CD4-positive, alpha-beta T cell treated with Interleukin-17A for 4 hours (primary cell): ENCODE measurements at regions not wholly inside any gene's neighbourhood (a gene's known extent, or its start where the extent isn't known, plus 50 kb on each side); places are given as distances from the start of the nearest gene placed in this dataset.

Experiments
- DNase-seq: peaks from one replicate; pipeline ENCODE4 v3.0.0-alpha.2; 2020; ENCODE audit warnings: mixed read lengths

DNA sequence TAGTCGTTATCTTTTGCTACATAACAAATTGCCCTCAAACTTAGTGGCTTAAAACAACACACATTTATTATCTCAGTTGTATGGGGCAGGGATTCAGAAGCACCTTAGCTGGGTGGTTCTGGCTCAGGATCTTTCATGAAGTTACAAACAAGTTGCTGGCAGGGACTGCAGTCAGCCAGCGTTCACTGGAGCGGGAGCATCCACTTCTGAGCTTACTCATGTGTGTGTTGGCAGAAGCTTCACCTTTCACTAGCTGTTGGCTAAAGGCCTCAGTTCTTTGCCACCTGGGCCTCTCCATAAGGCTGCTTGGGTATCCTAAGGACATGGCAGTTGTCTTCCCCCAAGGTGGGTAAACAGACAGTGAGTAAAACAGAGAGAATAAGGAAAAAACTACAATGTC lies 365.7 kb downstream of the RPS29 start:
- DNase-seq, result no peak

DNA sequence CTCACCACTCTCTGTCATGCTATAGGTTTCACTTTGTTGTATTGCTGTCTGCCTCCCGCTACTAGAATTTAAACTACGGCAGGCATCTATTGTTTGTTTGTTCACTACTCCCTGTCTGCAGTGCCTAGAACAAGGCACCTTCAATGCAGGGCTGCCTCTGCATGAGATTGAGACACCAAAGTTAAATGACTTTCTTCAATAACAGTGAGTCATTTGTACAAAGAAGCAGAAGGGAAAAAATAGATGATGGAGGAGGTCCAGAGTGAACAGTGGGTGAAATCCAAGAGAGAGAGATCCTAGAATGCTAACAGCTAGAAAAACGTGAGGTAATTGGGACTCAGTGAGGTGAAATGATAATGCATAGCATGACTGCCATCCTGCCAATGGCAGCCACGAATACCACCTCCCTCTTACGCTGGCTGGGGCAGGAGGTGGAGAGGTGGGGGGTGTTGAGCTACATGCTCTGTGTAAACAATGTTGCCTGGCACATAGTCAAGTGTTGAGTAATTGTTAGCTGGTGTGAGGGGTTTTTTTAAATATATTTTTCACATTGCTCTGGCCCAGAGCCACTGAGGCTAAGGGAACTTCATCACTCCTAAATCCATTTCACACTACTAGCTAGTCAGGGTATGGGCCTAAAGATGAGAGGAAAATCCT lies 367.6 kb downstream of the RPS29 start:
- no peak for DNase-seq

DNA sequence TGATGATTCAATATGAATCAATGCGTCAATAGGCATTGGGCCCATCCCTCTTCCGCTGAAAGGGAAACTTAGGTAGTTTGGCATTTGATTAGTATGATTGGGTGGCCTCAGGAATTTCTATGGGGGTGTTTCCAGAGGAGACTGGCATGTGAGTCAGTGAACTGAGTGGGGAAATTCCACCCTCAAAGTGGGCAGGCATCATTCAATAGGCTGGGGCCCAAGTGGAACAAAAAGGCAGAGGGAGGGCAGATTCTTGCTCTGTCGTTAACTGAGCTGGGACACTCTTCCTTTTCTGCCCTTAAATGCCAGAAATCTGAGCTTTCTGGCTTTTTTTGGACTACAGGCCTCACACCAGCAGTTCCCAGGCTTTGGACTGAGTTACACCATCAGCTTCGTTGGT lies 373.5 kb downstream of the RPS29 start:
- no peak for DNase-seq

DNA sequence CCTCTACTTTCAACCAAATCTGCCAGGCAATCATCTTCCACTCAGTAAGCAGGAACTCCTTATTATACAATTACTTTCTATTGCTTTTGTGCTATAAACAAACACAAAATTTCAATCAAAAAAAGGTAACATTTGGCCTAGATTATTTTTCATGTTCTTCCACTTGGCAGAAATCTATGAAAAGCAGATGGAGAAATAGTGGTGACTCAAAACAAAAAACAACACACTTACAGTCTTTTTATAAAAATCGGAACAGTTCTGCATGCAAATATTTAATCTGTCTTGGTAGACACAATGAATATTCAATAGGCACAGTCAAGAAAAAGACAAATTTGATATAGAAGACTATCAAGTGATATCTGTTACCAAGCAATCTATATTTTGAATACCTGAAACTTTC lies 376.8 kb downstream of the RPS29 start:
- no peak for DNase-seq

DNA sequence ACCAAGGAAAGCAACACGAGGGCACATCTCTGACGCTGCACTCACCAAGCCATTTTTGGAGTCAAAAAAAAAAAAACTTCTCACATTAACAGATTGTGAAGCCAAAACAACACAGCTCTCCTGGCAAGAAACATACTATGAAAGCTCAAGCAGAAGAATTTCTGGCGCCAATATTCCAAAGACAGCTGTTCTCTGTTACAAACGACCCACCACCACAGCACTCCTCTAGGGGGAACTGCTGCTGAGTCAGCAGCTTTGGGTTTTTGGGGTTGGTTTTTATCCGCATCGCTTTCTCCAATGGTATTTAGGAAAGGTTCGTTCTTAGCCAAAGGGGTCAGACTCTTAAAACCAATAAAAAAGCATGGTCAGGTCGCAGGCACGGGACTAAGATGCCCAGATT lies 379.4 kb downstream of the RPS29 start:
- no peak for DNase-seq

DNA sequence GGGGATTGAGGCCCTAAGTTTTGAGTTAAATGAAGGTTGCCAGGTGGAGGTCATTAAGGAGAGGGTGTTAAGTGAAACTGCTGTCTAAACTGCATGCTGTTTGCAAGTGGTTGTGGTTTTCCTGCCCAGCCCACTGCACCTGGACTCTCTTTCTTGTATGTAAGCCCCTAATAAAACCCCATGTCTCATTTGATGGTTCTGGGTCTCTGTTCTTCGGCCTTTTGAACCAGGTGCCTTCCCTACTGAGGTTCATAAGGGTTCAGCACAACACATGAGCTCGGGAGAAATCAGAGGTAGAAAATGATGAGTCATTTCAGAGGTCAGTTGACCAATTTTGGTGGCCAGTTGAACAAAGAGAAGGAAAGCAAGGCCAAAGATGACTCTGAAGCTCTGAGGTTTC lies 382.5 kb downstream of the RPS29 start:
- DNase-seq, result no peak

DNA sequence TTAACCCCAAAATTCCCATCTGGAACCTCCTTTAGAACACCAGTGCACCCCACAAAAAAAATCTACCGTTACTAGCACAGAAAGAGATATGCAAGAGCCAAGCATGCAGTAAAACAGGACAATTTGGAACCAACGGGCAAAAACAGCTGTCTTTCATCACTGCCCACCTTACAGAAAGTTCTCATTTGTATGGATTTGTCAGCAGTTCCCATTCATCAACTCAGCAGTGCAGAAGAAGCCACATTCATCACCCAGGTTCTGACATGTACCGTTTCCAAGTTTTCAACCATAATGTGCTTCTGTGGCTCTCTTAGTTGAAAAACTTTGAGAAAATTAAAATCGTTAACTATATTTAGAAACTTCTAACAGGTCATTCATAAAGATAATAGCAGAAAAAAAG lies 387.0 kb downstream of the RPS29 start:
- no peak for DNase-seq

DNA sequence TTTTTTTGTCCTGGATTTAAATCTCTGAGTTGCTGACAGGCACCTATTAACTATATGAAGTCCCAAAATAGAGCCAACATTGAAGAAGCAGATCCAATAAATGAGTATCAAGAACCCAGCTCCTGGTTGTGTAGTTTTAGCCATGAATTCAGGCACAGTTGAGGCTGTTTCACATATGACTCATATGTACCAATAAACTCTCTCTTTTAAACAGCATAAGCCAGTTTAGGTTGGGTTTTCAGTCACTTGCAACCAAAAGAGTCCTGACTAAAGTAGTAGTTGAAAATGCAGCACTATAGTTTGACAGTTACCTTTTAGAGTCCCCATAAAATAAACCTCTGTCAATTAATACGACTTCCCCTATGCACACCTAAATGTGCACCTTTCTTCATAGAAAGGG lies 389.9 kb downstream of the RPS29 start:
- DNase-seq, result no peak

DNA sequence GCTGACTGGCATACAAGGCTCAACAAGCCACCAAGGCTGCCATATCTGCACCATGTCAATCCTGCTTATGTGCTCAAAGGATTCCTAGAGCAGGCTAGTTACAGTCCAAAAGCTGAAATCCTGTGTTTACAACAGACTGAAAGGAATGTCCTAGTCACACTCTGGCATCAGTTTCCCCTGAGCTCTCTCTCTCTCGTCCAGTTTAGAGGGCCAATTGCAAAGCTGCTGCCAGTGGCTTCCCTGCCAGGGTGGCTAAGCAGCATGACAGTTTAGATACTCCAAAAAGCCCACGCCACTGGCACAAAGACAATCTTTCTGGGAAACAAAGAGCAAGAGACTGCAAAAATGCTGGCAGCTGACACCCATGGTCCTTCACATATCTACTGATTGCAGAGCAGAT lies 392.1 kb downstream of the RPS29 start:
- DNase-seq, result no peak

DNA sequence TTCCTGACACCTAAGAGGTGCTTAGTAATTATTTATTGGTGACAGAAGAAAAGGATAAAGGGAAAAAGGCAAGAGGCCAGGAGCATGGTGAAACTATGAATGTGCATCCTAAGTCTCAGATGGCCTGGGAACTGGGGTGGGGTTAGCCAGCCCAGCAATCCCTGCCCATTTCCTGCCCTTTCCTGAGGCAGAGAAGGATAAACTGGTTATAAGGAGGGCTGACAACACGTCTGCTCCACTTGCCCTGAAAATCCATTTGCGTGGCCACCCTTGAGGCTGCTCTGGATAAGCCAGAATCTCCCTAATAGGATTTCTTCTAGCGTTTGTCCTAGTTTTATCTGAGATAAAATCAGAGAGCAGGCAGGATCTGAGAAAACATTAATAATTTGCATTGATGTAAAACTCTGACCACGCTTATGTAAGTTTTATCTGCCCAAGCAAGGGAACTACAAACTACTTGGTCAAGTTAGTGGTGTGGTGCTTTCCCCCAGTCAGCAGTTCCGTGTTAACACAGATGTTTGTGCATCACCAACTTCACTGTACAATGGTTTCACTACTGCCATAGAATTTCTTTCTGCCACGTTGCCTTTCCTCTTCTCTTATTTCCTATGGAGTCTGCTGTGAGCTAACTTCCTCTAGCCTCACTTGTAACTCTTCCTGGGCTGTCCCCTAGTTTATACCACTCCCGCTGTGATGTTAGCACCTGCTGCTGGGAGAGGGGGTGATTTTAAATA lies 392.7 kb downstream of the RPS29 start:
- DNase-seq, result no peak

DNA sequence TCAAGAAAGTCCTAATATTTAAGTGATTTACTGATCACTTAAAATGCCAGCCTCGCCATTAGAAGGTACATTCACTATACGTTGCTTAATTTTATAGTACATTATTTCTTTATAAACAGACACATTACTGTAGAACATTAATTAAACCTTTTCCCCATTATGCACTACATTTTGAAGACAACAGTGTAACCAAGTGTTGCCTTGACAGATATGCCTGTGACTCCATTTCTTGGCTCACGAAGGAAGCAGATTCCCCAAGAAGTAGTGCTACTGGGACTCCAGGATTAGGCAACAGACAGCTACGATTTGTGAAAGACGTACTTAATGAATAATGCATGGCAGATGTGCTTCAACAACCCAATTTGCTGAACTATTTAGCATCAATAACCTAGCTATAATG lies 394.8 kb downstream of the RPS29 start:
- no peak for DNase-seq

DNA sequence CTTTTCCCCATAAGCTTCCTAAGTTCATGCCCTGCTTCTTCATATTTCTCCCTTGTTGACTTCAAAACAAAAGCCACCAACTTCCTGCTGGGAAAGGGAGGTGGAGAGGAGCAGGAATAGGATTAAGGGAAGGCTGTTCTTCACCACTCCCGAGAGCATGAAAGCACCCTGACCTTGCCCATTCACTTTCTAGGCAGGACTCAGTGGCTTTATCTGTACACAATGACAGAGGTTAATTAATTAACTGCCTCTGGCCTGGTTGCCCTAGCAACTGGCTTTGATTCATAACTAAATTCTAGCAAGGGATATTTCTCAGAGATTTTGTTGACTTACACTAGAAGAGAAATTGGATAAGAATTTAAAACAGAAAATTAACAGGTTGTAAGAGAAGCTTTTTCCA lies 396.8 kb downstream of the RPS29 start:
- DNase-seq, result no peak

DNA sequence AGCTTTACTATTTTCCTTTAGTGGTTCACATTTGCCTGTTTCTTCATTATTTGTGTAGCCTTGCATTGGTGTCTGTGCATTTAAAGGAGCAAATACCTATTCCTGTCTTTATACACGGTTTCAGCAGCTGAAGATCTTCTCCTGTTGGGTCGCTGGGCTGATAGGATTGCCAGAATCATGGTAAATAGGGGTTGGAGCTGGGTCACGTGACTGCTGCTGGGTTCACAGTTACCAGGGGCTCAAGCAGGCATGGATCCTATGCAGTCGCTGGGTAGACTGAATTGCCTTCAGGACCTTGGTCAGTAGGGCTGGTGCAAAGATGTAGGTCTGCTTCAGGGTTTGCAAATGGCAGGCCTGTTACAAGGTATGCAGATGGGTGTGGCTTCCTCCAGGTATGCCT lies 398.4 kb downstream of the RPS29 start:
- no peak for DNase-seq

DNA sequence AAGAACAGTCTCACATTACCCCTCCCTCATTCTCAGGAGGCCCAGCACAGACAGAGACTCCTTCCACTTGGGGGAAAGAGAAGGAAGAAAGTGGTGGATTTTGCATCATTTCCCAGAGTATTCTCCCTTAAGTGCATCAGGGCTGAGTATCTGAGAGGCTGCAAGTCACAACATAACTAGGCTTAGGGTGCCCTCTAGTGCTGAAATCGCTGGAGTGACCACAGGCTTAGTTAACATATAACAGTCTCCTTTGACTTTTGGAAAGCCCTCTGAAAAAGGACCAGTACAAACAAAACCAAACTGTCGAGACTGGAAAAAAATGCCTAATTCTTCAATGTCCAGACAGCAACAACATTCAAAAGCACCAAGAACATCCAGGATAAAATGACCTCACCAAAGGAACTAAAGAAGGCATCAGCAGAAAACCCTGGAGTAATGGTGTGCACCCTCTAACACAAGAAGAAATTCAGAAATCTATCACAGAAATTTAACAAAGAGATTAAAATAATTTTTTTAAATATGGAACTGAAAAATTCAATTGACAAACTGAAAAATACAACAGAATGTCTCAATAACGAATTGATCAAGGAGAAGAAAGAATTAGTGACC lies 412.3 kb downstream of the RPS29 start:
- DNase-seq, result no peak

DNA sequence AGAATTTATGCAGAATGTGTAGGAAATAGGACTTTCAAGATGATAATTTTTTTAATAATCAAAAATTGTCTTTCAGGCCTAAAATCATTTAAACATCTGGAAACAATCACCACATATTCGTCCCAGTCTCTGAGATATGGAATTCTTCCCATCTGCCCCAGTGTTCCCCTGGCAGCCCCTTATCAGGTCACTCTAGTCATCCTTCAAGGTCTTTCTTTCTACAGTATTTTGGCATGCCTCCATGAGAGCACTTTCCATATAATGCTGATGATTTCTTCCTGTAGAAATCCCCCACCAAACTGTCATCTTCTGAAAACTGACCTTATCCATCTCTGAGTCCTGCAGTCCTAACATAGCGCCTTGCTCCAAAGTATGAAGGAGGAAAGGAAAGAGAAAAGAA lies 422.1 kb downstream of the RPS29 start:
- DNase-seq, result no peak

DNA sequence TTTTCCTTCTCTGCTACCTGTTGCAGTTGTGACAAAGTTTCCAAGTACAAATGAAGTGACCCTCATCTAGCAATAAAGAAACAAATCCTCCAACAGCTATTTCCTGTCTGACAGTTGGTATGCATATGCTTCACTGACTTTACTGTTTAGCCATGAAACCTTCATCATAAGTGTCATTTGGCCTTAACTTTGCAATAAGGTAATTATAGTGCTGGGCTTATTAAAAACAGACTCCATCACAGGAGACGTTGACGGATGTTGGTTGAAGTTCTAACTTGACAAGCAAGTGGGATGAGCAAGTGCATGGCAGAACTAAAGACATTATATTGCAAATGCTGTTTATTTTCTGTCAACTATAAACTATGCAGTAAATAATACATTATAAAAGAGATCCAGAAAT lies 425.2 kb downstream of the RPS29 start:
- no peak for DNase-seq

DNA sequence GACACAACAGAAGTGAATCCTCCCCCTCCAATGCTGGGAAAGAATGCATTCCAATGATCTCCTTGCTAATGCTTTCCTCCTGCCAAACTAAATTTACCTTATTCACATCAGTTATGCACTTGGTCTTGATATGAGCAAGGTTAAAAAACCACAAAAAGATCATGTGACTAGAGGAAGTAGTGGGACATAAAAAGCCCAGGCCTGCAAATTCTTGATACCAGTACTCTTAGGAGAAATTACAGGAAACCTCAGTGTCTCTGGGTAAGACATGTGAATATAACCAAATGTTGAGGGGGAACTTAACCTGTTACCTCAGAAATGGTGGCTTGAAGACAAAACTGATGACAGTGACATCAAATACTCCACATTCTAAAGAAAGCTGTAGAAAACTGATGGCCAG lies 427.1 kb downstream of the RPS29 start:
- no peak for DNase-seq

DNA sequence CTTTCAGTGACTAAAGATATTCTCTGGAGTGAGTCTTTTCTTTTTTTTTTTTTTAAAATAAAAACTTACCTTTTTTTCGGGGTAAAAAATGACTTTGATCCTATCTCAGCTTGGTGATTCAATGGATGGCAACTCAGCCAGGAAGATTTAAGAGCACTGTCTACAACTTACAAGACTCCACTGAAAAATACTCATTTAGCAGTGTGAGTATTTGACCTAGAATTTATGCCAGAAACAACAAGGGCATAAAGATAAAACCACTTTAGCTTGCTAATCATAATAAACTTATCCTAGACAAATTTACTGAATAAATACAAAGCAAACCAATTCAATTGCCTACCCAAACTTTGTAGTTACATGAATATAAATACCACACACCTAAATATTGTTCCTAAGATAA lies 446.6 kb downstream of the RPS29 start:
- no peak for DNase-seq

DNA sequence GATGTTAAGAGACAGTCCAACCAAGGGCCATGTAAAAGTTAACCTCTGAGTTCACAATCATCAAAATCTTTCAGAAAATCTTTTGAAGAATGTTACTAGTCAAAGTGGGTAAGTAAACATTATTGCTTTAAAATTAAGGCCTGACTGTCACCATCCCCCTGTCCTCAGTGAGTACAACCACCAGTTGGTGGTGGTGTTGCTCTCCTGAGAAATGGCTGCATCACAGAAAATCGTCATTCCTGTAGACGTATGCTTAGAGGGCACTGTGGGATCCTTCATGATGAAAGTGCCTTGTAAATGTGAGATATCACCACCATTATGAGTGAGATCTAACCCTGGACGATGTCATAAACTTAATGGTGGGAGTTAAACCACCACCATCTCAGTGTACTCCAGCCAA lies 451.2 kb downstream of the RPS29 start:
- DNase-seq, result no peak

DNA sequence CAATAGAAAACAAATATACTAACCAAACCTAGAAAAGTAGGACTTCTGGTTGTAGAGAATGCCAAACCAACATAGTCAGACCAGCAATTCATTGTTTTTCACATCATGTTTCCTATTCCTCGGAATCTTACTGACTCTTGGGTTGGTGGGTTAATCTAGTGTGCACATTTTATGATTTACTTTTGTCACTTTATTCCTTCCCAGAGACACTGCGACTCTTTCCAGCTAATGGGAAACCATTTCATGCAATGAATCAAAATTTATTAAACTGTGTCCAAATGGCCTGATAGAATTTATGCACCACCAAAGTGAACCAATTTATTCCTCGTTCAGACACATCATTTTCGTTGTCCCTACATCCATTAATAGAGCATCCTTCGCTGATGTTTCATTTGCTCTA lies 464.9 kb downstream of the RPS29 start:
- no peak for DNase-seq

DNA sequence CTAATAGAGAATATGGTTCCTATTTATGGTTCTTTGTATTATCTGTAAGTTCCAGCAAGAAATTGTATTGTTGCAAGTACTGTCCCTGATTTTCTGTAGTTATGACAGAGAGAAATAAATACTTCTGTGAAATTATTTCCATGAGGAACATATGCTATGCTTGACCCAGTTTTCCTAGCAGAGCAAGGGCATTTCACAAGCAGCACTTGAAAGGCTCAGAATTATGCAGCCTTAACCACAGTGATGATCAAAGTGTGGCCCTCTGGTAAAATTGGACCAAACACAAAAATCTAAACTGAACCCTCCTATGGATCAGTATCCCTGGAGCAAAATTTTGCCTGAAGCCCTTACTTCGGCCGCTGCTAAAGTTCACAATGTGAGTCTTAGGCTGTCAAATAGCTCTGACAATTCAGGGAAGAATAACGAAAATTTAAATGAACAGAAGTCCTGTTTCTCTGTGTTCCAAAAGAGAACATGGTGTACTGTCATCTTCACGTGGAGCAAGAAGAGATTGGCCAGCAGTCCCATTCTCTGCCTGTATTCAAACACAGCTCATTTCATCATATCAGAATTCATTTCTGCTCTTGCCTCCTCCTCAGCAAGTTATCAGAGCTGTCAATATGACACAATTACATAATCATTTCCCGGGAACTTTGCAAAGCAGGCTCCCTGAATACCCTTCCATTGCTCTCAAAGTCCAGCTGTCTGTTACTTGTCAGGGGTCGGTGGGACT lies 471.9 kb downstream of the RPS29 start:
- no peak for DNase-seq

DNA sequence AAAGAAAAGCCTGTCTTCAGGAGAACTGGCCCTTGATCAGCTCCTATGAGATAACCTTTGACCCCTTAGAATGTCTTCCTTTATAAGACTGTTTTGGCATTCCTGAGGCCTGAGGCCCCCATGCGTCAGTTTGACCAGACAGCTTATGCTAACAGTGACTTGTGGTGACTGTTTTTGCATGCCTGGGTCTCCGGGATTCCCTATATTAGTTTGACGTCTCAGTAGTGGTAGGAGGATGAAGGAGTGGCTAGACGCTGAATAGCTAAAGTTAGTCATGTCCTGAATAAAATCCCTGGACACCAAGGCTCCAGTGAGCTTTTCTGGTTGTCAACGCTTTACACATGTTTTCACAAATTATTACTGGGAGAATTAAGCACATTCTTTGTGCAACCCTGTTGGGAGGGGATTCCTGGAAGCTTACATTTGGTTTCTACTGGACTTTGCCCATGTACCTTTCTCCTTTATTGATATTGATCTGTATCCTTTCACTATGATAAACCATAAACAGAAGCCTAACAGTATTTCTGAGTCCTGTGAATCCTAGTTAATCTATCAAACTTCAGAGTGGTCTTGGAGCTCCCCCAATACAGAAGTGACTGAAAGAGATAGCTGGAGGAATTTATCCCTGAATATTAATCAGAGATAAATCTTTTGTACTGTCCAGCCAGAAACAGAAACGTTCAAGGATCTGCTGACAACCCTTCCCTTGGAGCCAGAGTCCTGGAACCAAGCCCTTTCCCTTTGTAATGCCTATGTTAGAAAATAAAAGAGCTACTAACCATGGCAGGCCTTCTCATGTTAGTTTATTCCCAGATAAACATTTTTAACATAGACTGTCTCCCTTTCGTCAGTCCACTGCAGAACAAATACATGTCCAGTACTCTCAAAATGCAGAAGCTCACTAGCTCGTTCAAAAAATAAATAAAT lies 479.2 kb downstream of the RPS29 start:
- DNase-seq, result no peak

DNA sequence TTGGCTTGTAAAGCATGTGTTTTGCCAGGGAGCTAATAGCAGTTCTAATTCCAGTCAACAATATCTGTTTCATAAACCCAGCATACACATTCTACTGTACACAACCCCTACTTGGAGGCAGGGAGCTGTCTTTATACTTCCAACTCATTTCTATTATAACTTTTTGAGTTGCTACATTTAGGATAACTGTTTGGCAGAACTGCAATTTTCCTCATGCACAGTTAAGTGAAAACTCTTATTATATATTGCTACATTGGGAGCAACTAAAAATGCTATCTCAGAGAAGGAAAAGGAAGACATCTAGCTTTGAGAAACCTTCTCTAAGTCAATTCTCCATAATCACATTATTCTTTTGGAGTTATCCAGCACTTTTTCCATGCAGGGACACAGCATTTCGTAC lies 480.2 kb downstream of the RPS29 start:
- DNase-seq, result no peak
